ENCODE measurements at regions not wholly inside any gene's neighbourhood (a gene's known extent, or its start where the extent isn't known, plus 50 kb on each side); places are given as distances from the start of the nearest gene placed in this dataset.

DNA sequence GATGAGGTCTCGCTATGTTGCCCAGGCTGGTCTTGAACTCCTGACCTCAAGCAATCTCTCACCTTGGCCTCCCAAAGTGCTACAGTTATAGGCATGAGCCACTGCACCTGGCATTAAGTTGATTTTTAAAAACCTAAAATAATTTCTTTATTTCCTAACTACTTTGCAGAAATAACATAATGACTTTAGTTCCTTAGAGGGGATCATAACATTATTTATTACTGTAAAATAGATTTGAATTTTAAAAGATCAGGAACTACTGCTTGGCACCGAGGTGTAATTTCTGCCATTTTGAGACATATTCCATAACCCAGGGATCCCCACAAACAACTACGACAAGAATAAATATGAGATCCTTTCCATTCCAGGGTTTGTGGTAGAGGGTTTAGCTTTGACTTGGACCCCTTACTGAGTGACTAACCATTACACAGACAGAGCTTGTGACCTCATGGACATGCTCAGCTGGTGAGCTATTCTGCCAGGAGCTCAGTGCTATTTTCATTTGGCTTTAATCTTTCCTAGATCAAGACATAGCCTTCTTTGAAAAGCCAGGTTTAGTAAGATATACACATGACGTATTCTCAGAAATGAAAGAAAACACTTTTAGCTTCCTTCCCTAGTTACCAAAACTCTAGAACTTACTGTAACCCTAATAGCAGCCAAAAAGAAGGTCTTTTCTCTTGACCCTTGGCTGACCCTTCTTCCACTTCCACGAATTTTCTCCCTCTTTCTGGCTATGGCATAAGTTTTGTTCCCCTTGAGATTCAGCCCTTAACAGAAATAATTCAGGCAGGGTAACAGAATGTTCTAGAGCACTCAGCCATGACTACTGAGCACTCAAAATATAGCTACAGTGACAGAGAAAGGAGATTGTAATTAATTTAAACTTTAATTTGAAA lies 75.1 kb upstream of the NUDT4 start:
- H3K27me3 ChIP-seq (ENCODE audit: control insufficient read depth, insufficient read depth, low read length) = no peaks in the 10 kb centered on the region
- H3K36me3 ChIP-seq (ENCODE audit: control insufficient read depth, insufficient read depth, low read length) = no peaks in the 10 kb centered on the region
- no peak overlapping the region for H3K4me3 ChIP-seq (ENCODE audit: low read depth, low read length)
- TF ChIP-seq, protein P1, sequence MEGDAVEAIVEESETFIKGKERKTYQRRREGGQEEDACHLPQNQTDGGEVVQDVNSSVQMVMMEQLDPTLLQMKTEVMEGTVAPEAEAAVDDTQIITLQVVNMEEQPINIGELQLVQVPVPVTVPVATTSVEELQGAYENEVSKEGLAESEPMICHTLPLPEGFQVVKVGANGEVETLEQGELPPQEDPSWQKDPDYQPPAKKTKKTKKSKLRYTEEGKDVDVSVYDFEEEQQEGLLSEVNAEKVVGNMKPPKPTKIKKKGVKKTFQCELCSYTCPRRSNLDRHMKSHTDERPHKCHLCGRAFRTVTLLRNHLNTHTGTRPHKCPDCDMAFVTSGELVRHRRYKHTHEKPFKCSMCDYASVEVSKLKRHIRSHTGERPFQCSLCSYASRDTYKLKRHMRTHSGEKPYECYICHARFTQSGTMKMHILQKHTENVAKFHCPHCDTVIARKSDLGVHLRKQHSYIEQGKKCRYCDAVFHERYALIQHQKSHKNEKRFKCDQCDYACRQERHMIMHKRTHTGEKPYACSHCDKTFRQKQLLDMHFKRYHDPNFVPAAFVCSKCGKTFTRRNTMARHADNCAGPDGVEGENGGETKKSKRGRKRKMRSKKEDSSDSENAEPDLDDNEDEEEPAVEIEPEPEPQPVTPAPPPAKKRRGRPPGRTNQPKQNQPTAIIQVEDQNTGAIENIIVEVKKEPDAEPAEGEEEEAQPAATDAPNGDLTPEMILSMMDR (IDR thresholded peaks at IDR 0.05; ENCODE audit: insufficient read depth, low read length, poor library complexity, severe bottlenecking) = no peak
- DNase-seq (ENCODE audit: low read depth) = peak; percentile 45

DNA sequence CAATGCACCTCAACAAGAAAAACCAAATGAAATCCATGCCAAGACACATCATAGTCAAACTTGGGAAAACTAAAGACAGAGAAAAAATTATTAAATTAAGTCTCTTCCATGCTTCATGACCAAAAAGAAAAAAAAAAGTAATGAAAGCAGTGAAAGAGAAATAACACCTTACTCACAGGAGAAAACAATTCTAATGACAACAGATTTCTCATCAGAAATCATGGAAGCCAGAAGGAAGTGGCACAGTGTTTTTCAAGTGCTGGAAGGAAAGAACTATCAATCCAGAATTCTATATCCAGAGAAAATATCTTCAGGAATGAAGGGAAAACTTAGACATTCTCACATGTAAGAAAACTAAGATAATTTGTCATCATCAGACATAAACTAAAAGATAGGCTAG lies 71.1 kb upstream of the NUDT4 start:
- no peak for DNase-seq (ENCODE audit: low read depth)
- Histone ChIP-seq H3K4me3 (ENCODE audit: low read depth, low read length) (no peak overlapping the region), H3K36me3 (ENCODE audit: control insufficient read depth, insufficient read depth, low read length) (no peaks in the 10 kb centered on the region), H3K27me3 (ENCODE audit: control insufficient read depth, insufficient read depth, low read length) (no peaks in the 10 kb centered on the region)
- TF ChIP-seq, protein P1 (IDR thresholded peaks at IDR 0.05; ENCODE audit: insufficient read depth, low read length, poor library complexity, severe bottlenecking) = no peak

DNA sequence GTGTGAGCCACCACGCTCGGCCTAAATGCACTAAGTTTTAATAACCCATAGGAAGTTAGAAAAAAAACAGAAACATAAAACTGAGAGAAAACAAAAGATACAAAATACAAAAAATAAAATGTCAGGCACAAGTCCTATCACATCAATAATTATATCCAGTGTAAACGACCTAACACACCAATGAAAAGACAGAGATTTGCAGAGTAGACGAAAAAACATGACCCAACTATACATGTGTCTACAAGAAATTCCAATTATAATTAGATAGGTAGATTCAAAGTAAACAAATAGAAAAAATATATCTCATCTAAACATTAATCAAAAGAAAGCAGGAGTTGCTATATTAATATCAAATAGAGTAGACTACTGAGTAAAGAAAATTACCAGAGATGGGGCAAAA lies 69.4 kb upstream of the NUDT4 start:
- Histone ChIP-seq H3K36me3 (ENCODE audit: control insufficient read depth, insufficient read depth, low read length) (no peaks in the 10 kb centered on the region), H3K27me3 (ENCODE audit: control insufficient read depth, insufficient read depth, low read length) (no peaks in the 10 kb centered on the region), H3K4me3 (ENCODE audit: low read depth, low read length) (no peak overlapping the region)
- TF ChIP-seq, protein P1 (IDR thresholded peaks at IDR 0.05; ENCODE audit: insufficient read depth, low read length, poor library complexity, severe bottlenecking) = no peak
- DNase-seq (ENCODE audit: low read depth) = no peak

DNA sequence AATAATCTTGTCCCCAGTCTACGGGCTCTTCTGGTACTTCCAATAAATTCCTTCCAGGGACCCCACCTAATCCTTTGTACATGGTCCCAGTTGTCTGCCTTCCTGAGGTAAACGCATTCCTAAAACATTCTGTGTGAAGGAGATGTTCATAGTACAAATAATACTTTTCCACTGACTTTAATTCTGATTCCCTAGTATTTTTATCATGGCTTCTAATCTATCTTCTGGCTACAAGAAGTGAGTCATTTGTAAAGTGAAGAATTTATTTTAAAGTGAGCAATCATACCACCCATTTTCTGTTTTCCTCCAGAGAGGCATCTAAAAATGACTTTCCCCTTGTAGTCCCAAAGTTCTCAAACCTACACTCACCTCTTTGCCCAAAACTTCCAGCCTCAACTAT lies 65.9 kb upstream of the NUDT4 start:
- no peaks in the 10 kb centered on the region for H3K27me3 ChIP-seq (ENCODE audit: control insufficient read depth, insufficient read depth, low read length)
- no peaks in the 10 kb centered on the region for H3K36me3 ChIP-seq (ENCODE audit: control insufficient read depth, insufficient read depth, low read length)
- no peak overlapping the region for H3K4me3 ChIP-seq (ENCODE audit: low read depth, low read length)
- DNase-seq (ENCODE audit: low read depth) = no peak
- TF ChIP-seq, protein P1 (IDR thresholded peaks at IDR 0.05; ENCODE audit: insufficient read depth, low read length, poor library complexity, severe bottlenecking) = no peak

DNA sequence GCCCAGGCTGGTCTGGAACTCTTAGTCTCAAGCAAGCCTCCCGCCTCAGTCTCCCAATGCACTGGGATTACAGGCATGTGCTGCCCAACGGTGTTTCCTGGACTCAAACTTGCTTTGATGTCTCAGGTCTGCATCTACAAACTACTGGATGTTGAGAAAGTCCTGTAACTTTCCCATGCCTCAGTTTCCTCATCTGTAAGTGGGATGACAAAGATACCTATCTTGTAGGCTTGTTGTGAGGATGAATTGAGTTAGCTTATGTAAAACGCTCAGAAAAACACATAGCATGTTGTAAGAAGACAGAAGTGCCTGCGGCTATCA lies 63.6 kb upstream of the NUDT4 start:
- H3K4me3 ChIP-seq (ENCODE audit: low read depth, low read length) = no peak overlapping the region

More for the DNA sequence above, 63.6 kb upstream of the NUDT4 start:
- TF ChIP-seq, protein P1 (IDR thresholded peaks at IDR 0.05; ENCODE audit: insufficient read depth, low read length, poor library complexity, severe bottlenecking) = no peak
- no peaks in the 10 kb centered on the region for H3K36me3 ChIP-seq (ENCODE audit: control insufficient read depth, insufficient read depth, low read length)
- no peaks in the 10 kb centered on the region for H3K27me3 ChIP-seq (ENCODE audit: control insufficient read depth, insufficient read depth, low read length)
- DNase-seq (ENCODE audit: low read depth) = no peak

Measured in kidney epithelial cell (primary cell).